ENCODE measurements at regions not wholly inside any gene's neighbourhood (a gene's known extent, or its start where the extent isn't known, plus 50 kb on each side); places are given as distances from the start of the nearest gene placed in this dataset.

GRCh38 chr2:180115269-180115668, 108.2 kb upstream of the CWC22 start:
- no peak overlapping the region for H3K27ac ChIP-seq (ENCODE audit: low read length)
- in situ Hi-C loops (cut with HindIII; ENCODE audit: low pct_unique_long_range_greater_than_20kb, low sequenced_read_pairs) = no loop called here
- intact Hi-C loops (cut with micrococcal nuclease; ENCODE audit: unreplicated experiment) = no loop called here

GRCh38 chr2:180111901-180112300, 104.8 kb upstream of the CWC22 start:
- ChIA-PET CTCF (no interaction called here), POLR2A (no interaction called here)
- intact Hi-C loops (cut with micrococcal nuclease; ENCODE audit: unreplicated experiment) (no loop called here), in situ Hi-C loops (cut with HindIII; ENCODE audit: low pct_unique_long_range_greater_than_20kb, low sequenced_read_pairs) (no loop called here)
- no peak overlapping the region for H3K4me3 ChIP-seq (ENCODE audit: low read depth in 2 of 2, low read length in 2 of 2)
- no peaks in the 10 kb centered on the region for H3K27me3 ChIP-seq (ENCODE audit: control insufficient read depth, insufficient read depth, low read length)
- no peaks in the 10 kb centered on the region for H3K36me3 ChIP-seq (ENCODE audit: control insufficient read depth, insufficient read depth, low read length)
- no peak for TF ChIP-seq TCF7L2 (IDR thresholded peaks at IDR 0.05; ENCODE audit: low read depth, low read length)
- TF ChIP-seq POLR2AphosphoS5 (IDR thresholded peaks at IDR 0.05; ENCODE audit: low read depth, low read length) = no peak
- TF ChIP-seq REST (IDR thresholded peaks at IDR 0.05; ENCODE audit: insufficient read depth in 1 of 2, low read depth in 2 of 2, low read length in 1 of 2) = no peak
- no peak for TF ChIP-seq SIN3A (IDR thresholded peaks at IDR 0.05; ENCODE audit: borderline replicate concordance, insufficient read depth, low read depth, low read length)
- TF ChIP-seq CTCF (IDR thresholded peaks at IDR 0.05) = no peak
- H3K4me1 ChIP-seq (ENCODE audit: control insufficient read depth, insufficient read depth, low read length) = no peaks in the 10 kb centered on the region
- DNase-seq (ENCODE audit: low read depth, low spot score) = no peak
- no peak overlapping the region for H3K27ac ChIP-seq (ENCODE audit: low read length)
- no TSS peak for BruUV-seq (replicated peaks)
- H3K9me3 ChIP-seq (ENCODE audit: control insufficient read depth, insufficient read depth, low read depth, low read length) = no peaks in the 10 kb centered on the region
- no peak for ATAC-seq

More at GRCh38 chr2:180115269-180115668, 108.2 kb upstream of the CWC22 start:
- Histone ChIP-seq H3K4me1 (ENCODE audit: control insufficient read depth, insufficient read depth, low read length) (no peaks in the 10 kb centered on the region), H3K4me3 (ENCODE audit: low read depth in 2 of 2, low read length in 2 of 2) (no peak overlapping the region), H3K9me3 (ENCODE audit: control insufficient read depth, insufficient read depth, low read depth, low read length) (no peaks in the 10 kb centered on the region), H3K36me3 (ENCODE audit: control insufficient read depth, insufficient read depth, low read length) (no peaks in the 10 kb centered on the region), H3K27me3 (ENCODE audit: control insufficient read depth, insufficient read depth, low read length) (no peaks in the 10 kb centered on the region)
- DNase-seq (ENCODE audit: low read depth, low spot score) (no peak), ATAC-seq (no peak)
- ChIA-PET CTCF (no interaction called here), POLR2A (no interaction called here)
- TF ChIP-seq POLR2AphosphoS5 (IDR thresholded peaks at IDR 0.05; ENCODE audit: low read depth, low read length) (no peak), TCF7L2 (IDR thresholded peaks at IDR 0.05; ENCODE audit: low read depth, low read length) (no peak), CTCF (IDR thresholded peaks at IDR 0.05) (no peak), REST (IDR thresholded peaks at IDR 0.05; ENCODE audit: insufficient read depth in 1 of 2, low read depth in 2 of 2, low read length in 1 of 2) (no peak), SIN3A (IDR thresholded peaks at IDR 0.05; ENCODE audit: borderline replicate concordance, insufficient read depth, low read depth, low read length) (no peak)
- no TSS peak for BruUV-seq (replicated peaks)
